NT2/D1 (cell line): ENCODE measurements at regions not wholly inside any gene's neighbourhood (a gene's known extent, or its start where the extent isn't known, plus 50 kb on each side); places are given as distances from the start of the nearest gene placed in this dataset.
"Not testable (repeated sequence)": the region's sequence is repeated elsewhere in the genome, so short reads cannot be mapped to it uniquely, and the experiment has no call there.

ENCODE experiments used
- SUZ12 ChIP-seq: IDR thresholded peaks from 2 replicates; pipeline ENCODE4 v1.6.1; 2011; ENCODE audit not compliant: insufficient read length, insufficient read depth; ENCODE audit errors: extremely low read depth
- YY1 ChIP-seq: IDR thresholded peaks from 2 replicates; pipeline ENCODE4 v1.6.1; 2011; ENCODE audit not compliant: insufficient read length, insufficient read depth
- ZNF274 ChIP-seq: IDR thresholded peaks from 2 replicates; pipeline ENCODE4 v1.6.1; 2011; ENCODE audit warnings: mild to moderate bottlenecking, low read depth, low read length

DNA sequence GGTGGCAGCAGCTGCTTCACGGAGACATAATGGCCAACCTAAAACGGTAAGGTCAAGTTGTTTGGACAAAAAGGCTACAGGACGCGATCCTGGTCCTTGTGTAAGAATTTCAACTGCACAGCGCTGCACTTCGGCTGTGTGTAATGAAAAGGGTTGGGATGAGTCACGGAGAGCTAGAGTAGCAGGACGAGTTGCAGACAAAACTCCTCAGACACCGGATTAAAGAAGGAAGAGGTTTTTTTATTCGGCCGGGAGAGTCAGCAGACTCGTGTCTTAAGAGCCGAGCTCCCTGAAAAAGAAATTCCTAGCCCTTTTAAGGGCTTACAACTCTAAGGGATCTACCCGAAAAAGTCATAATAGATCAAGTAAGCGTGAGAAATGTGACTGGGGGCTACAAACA is 124.2 kb upstream of the CCZ1B start:
- not testable (repeated sequence) for TF ChIP-seq YY1, ZNF274, SUZ12
